ENCODE measurements at regions not wholly inside any gene's neighbourhood (a gene's known extent, or its start where the extent isn't known, plus 50 kb on each side); places are given as distances from the start of the nearest gene placed in this dataset.

DNA sequence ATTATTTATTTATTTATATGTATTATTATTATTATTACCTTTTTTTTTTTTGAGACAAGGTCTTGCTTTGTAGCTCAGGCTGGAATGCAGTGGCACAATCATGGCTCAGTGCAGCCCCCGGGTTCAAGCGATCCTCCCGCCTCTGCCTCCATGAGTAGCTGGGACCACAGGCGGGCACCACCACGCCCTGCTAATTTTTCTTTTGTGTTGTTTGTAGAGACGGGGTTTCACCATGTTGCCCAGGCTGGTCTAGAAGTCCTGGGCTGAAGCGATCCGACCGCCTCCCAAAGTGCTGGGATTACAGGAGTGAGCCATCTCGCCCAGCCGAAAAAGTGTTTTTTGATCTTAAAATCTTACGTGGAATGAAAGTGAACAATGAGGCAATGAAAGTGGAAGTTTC is 79.4 kb upstream of the C1GALT1 start:
- no peaks in the 10 kb centered on the region for H3K79me2 ChIP-seq (ENCODE audit: low read length)
- peak overlapping the region; percentile 20; the same call in 1 of the 2 replicates for H3K4me2 ChIP-seq (ENCODE audit: low read depth, low read length)
- no peak overlapping the region for H3K4me3 ChIP-seq (ENCODE audit: low read length)
- H3K4me1 ChIP-seq (ENCODE audit: low read length), result peaks cover 3% of the 10 kb centered on the region; the same call in 1 of the 2 replicates
- H3F3A ChIP-seq (ENCODE audit: insufficient read depth, low read length), result no peaks in the 10 kb centered on the region
- no peaks in the 10 kb centered on the region for H3K9me2 ChIP-seq (replicated peaks; ENCODE audit: insufficient read depth, low read length)
- 0 out of 2 replicates have a peak overlapping the region, but pooled peaks have one; percentile 40 for H2AFZ ChIP-seq (ENCODE audit: low read length)
- H3K36me3 ChIP-seq (replicated peaks; ENCODE audit: insufficient read depth, low read length), result no peaks in the 10 kb centered on the region
- H3K27ac ChIP-seq (ENCODE audit: low read length), result no peak overlapping the region
- no peak overlapping the region; the same call in 1 of the 2 replicates for H3K9ac ChIP-seq (ENCODE audit: low read length)
- H3K27me3 ChIP-seq (replicated peaks; ENCODE audit: insufficient read depth, low read length), result no peaks in the 10 kb centered on the region
- H3K9me3 ChIP-seq (replicated peaks; ENCODE audit: insufficient read depth, low read length), result no peaks in the 10 kb centered on the region
- DNase-seq, result no peak
- TF ChIP-seq EZH2 (optimal IDR thresholded peaks at IDR 0.05; ENCODE audit: low read depth, low read length) (no peak), EZH2phosphoT487 (IDR thresholded peaks at IDR 0.05; ENCODE audit: low read length) (no peak), CTCF (IDR thresholded peaks at IDR 0.05; ENCODE audit: low read length) (no peak)
- H4K20me1 ChIP-seq (ENCODE audit: insufficient read depth, low read length), result no peaks in the 10 kb centered on the region

DNA sequence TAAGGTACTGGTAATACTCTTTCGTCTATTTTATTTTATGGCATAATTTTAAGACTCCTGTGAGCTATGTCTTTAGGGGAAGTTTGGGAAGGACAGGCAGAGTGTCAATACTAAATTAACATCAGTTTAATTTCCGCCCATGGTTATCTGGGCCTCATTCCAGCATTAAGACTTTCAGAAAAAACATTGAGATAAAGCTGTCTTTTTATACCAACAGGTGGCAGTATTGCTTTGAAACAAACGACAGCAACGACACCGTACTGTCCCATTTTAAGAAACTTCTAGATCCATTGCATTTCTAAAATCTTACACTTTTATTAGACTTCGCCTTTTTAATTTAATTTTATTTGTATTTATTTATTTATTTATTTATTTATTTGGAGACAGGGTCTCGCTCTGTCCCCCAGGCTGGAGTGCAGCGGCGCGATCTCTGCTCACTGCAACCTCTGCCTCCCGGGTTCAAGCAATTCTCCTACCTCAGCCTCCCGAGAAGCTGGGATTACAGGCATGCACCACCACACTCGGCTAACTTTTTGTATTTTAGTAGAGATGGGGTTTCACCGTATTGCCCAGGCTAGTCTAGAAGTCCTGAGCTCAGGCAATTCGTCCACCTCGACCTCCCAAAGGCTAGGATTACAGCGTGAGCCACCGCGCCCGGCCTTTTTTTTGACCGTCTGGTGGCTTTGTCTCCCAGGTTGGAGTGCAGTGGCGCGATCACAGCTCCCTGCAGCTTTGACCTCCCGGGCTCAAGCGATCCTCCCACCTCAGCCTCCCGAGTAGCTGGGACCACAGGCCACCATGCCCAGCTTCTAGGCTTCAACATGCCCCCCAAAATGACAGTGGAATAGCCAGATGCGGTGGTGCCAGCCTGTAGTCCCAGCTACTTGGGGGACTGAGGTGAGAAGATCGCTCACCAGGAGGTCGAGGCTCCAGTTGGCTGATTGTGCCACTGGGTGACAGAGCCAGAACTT is 78.7 kb upstream of the C1GALT1 start:
- Histone ChIP-seq H3K9me2 (replicated peaks; ENCODE audit: insufficient read depth, low read length) (no peaks in the 10 kb centered on the region), H3K9ac (ENCODE audit: low read length) (no peak overlapping the region; the same call in 1 of the 2 replicates), H3F3A (ENCODE audit: insufficient read depth, low read length) (no peaks in the 10 kb centered on the region), H3K9me3 (replicated peaks; ENCODE audit: insufficient read depth, low read length) (no peaks in the 10 kb centered on the region), H3K27me3 (replicated peaks; ENCODE audit: insufficient read depth, low read length) (no peaks in the 10 kb centered on the region), H3K4me2 (ENCODE audit: low read depth, low read length) (peak overlapping the region; percentile 20; the same call in 1 of the 2 replicates), H4K20me1 (ENCODE audit: insufficient read depth, low read length) (no peaks in the 10 kb centered on the region), H2AFZ (ENCODE audit: low read length) (0 out of 2 replicates have a peak overlapping the region, but pooled peaks have one; percentile 40), H3K36me3 (replicated peaks; ENCODE audit: insufficient read depth, low read length) (no peaks in the 10 kb centered on the region), H3K4me3 (ENCODE audit: low read length) (no peak overlapping the region), H3K27ac (ENCODE audit: low read length) (no peak overlapping the region), H3K4me1 (ENCODE audit: low read length) (peaks cover 3% of the 10 kb centered on the region; the same call in 1 of the 2 replicates), H3K79me2 (ENCODE audit: low read length) (no peaks in the 10 kb centered on the region)
- TF ChIP-seq CTCF (IDR thresholded peaks at IDR 0.05; ENCODE audit: low read length) (peak; percentile 64), EZH2phosphoT487 (IDR thresholded peaks at IDR 0.05; ENCODE audit: low read length) (no peak)
- DNase-seq, result peak; percentile 56

DNA sequence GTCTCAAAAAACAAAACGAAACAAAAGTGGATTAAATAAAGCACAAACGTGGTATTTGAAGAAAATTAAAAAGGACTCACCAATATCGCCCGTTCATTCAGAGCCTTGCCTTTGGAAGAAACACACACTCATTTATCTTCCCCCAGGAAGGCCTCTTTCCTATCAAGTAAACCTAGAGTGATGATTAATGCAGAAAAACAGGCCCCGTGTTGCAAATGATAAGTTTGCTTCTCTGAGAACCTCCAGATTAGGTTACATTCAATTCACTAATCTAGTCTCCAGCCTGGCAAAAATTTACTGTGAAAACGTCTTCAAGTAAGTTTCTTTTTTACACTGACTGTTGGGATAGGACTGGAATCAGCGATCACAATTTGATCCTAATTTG is 78.0 kb upstream of the C1GALT1 start:
- H3K4me2 ChIP-seq (ENCODE audit: low read depth, low read length), result no peak overlapping the region
- no peaks in the 10 kb centered on the region for H3K27me3 ChIP-seq (replicated peaks; ENCODE audit: insufficient read depth, low read length)
- no peaks in the 10 kb centered on the region for H3K79me2 ChIP-seq (ENCODE audit: low read length)
- H3K9me2 ChIP-seq (replicated peaks; ENCODE audit: insufficient read depth, low read length), result no peaks in the 10 kb centered on the region
- no peak overlapping the region for H3K4me3 ChIP-seq (ENCODE audit: low read length)
- H3K27ac ChIP-seq (ENCODE audit: low read length), result no peak overlapping the region
- no peaks in the 10 kb centered on the region for H3K36me3 ChIP-seq (replicated peaks; ENCODE audit: insufficient read depth, low read length)
- H3F3A ChIP-seq (ENCODE audit: insufficient read depth, low read length), result no peaks in the 10 kb centered on the region
- no peak overlapping the region for H3K9ac ChIP-seq (ENCODE audit: low read length)
- DNase-seq, result no peak
- H2AFZ ChIP-seq (ENCODE audit: low read length), result no peak overlapping the region
- H3K4me1 ChIP-seq (ENCODE audit: low read length), result peaks cover 3% of the 10 kb centered on the region; the same call in 1 of the 2 replicates
- no peaks in the 10 kb centered on the region for H3K9me3 ChIP-seq (replicated peaks; ENCODE audit: insufficient read depth, low read length)
- TF ChIP-seq EZH2 (optimal IDR thresholded peaks at IDR 0.05; ENCODE audit: low read depth, low read length), result no peak
- no peak for TF ChIP-seq CTCF (IDR thresholded peaks at IDR 0.05; ENCODE audit: low read length)
- no peak for TF ChIP-seq EZH2phosphoT487 (IDR thresholded peaks at IDR 0.05; ENCODE audit: low read length)
- H4K20me1 ChIP-seq (ENCODE audit: insufficient read depth, low read length), result no peaks in the 10 kb centered on the region
